Erythroblast (primary cell): ENCODE measurements at regions not wholly inside any gene's neighbourhood (a gene's known extent, or its start where the extent isn't known, plus 50 kb on each side); places are given as distances from the start of the nearest gene placed in this dataset.

Experiments
- GATA1 ChIP-seq: IDR thresholded peaks from 2 replicates; pipeline ENCODE4 v1.6.1; 2011; ENCODE audit warnings: low read depth, mild to moderate bottlenecking, control low read depth, low read length, moderate library complexity
- POLR2A ChIP-seq: IDR thresholded peaks from 2 replicates; pipeline ENCODE4 v1.6.1; 2011; ENCODE audit warnings: mild to moderate bottlenecking, low read length

- TF ChIP-seq POLR2A (no peak), GATA1 (no peak)
Measured at GRCh38 chr10:130558746-130559546, 422.8 kb downstream of the GLRX3 start.
